Brain pericyte (primary cell): ENCODE measurements at regions not wholly inside any gene's neighbourhood (a gene's known extent, or its start where the extent isn't known, plus 50 kb on each side); places are given as distances from the start of the nearest gene placed in this dataset.
A peak's percentile ranks its signal among the peaks of the same experiment; 100 is the strongest.

Experiments
- DNase-seq: peaks from one replicate; pipeline ENCODE4 v3.0.0-alpha.2; 2012; ENCODE audit warnings: low read depth, low spot score

GRCh38 chr2:128534688-128535392 is 216.2 kb upstream of the HS6ST1 start:
- DNase-seq, result no peak

DNA sequence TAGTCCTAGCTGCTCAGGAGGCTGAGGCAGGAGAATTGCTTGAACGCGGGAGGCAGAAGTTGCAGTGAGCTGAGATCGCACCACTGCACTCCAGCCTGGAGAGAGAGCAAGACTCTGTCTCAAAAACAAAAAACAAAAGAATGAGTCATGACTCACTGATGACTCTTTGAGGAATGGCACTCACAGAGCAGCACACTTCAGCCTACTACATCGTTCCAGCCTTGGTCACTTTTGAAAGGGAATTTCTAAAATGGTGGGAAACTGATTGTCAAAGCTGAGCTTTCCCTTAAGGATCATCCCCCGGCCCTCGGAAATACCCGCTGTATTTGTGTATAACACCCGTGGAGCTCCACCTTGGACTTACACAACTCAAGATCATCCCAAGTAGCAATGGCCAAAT is 217.3 kb upstream of the HS6ST1 start:
- DNase-seq, result no peak

GRCh38 chr2:128536925-128537620 is 218.4 kb upstream of the HS6ST1 start:
- DNase-seq, result peak; percentile 99

DNA sequence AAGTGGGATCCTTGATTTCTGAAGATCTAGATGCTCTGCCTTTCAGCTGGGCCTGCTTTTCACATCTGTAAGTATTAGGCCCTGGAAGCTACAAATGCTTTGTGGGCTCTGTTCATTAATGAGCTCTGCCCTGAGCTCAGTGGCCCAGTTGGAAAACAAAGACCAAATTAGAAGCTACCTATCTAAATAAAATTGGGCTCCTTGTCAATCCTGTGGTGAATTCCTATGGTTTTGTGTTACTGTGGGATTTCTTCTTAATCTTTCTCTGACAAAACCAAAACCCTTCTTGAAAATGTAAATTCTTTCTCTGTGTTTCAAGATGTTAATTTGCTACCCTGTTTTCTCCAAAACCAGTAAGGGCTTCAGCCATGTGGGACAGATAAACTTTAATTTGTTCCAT is 219.0 kb upstream of the HS6ST1 start:
- no peak for DNase-seq

DNA sequence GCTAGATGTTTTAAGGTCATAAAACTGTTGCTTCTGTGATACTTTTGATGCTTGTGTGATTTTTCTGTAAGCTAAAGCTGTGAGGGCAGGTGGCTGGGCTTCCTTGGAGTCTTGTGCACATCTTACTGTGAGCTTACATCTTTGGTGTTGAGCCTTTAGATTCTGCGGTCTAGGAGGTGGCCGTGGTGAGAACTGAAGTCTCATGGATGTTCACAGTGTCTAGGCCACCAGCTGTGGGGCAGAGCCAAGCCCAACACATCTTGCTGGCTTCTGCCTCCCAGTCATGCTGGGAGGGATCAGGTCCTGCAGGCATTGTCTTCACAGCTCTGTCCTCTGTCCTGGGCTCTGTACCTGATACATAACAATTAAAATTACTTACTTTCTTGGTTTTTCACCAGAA is 219.7 kb upstream of the HS6ST1 start:
- peak; percentile 72 for DNase-seq

DNA sequence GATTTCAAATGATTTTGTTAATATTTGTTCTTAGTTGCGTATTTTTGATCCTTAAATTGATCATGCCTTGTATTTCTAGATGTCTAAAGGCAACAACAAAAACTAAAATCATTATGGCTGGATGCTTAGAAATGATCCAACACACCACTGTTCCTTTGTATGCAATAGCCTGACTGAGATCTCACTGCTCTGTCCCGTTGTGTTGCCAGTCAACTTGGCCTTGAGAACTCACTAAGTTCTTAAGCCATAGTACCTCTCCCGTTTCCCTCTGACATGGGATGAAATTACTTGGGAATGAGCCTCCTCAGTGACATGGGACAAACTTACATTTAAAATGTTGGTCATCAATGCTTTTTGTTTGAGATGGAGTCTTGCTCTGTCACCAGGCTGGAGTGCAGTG is 222.0 kb upstream of the HS6ST1 start:
- no peak for DNase-seq

GRCh38 chr2:128541448-128541847 is 222.8 kb upstream of the HS6ST1 start:
- no peak for DNase-seq

DNA sequence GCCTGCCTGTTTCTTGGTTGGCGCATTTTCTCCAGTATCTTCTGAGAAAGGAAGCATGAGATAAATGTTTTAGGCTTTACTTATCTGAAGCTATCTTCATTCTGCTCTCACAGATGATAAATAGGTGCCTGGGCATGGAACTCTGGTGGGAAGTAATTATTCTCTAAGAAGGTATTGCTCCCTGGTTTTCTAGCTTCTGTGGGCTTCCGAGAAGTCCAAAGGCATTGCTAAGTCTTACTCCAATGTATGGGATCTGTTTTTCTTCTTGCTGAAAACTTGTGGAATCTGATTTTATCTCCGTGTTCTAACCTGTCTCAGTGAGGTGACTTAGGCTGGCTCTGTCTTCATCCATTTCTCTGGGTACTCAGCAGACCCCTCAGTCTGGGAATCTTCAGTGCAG is 224.4 kb upstream of the HS6ST1 start:
- DNase-seq, result no peak

- DNase-seq, result no peak
These were observed 225.0 kb upstream of the HS6ST1 start for GRCh38 chr2:128543646-128544045.

DNA sequence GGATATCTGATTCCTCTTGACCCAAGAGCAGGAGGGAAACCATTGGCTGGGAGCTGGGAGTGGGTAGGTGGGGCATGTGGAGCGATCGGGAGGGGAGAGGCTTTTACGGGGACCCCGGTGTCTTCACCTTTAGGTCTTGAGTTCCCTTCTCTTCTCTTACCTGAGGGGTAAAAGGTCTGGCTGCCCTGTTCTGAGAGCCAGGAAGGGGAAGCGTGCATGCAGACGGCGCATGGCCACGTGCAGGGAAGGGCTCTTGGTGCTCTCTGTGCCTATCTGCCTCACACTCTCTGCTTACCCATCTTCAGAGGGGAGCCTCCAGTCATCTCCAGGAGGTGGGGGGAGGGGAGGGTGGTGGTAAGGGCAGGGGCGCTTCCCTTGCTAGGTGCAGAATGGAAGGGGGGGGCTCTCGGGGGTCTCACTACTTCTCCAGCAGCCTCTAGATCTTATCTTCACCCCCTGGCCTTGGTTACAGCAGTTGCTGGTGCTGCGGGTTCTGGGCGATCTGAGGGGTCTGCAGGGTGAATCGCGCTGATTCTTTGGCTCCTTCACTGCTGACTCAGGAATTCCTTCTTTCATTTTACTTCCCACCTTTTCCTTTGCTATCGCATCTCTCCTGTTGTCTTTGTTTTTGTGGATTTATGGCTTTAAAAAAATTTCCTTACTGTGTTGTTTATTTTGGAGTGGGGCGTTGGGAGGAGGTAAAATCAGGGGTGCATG is 225.8 kb upstream of the HS6ST1 start:
- DNase-seq, result no peak

DNA sequence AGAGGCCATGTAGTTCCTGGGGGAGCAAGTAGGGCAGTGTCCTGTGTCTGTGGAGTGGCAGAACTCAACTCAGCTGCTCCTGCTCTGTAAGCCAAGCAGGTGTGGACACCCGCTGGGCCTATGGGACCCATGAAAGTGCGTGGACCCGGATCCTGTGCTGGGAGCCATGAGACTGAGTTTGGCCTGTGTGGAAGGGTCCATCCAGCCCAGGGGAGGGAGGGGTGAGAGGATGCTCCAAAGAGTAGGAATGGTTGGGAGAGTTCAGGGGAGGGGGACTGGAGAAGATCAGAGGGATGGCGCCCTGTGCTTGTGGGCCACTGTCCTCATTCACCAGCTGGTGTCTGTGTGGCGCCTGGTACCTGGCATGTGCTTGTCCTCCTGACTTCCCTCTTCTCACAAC is 226.4 kb upstream of the HS6ST1 start:
- DNase-seq, result no peak

- DNase-seq, result no peak
These were observed 227.2 kb upstream of the HS6ST1 start for GRCh38 chr2:128545829-128546228.

DNA sequence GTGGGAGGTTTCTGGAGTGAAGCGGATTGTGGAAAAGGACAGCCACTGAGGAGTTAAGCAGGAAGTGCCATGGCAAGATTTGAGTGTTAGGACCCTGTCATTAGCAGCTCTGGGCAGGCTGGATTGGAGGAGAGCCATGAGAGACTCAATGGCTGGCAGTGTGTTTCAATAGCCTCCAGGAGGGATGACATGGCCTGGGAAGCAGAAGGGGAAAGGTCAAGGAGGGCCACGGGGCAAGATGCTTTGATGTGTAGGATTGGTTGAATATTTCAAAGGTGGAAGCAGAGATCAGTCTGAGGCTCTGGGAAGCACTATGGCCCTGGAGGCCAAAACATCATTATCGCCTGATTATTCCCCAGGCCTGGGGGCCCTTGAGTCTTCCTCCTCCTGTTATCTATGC is 229.0 kb upstream of the HS6ST1 start:
- DNase-seq, result no peak

DNA sequence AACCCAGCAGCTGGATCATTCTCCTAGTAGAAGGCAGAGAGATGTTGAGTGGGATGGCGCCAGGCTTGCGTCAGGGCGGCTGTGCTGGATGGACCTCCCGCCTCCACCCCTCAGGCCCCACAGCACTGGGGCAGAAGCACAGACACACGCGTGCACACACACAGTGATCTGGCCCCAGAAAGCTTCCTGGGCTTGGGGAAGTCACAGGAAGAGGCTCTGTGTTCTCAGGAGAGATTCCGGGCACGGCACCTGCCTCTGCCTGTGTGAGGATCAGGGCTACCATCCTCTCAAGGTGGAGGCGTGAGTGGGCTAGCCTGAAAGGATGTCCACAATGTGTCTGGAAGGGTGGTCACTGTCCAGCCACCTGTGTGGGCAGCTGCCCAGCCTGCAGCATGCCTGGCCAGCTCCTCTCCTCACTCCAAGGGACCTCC is 229.8 kb upstream of the HS6ST1 start:
- no peak for DNase-seq

- DNase-seq, result no peak
These were observed 230.4 kb upstream of the HS6ST1 start for GRCh38 chr2:128549094-128549493.

DNA sequence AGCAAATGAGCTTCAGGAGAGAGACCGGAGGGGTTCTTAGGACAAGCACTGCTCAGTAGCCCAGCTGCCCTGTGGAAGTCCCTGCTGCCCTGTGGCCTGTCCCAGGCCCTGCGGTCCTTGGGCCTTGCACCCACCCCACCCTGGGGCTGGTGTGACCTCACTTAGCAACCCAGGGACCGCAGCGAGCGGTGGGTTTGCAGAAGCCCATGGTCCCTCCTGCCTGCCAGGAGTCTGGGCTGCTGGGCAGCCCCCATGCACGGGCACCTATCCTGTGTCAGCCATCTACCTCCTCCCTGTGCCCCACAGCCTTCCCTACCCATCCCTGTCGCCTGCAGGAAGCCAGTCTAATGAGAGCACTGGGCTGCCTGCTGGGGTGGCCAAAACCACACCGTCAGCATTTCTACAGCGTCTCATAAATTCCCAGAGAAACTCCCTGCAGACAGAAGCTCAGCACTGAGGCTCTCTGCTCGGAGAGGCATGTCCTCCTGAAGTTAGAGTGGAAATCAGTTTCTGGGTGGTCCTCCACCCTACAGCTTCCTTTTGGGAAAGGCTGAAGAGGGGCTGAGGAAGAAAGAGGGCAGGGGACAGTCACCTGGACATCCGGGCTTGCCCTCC is 231.1 kb upstream of the HS6ST1 start:
- no peak for DNase-seq

DNA sequence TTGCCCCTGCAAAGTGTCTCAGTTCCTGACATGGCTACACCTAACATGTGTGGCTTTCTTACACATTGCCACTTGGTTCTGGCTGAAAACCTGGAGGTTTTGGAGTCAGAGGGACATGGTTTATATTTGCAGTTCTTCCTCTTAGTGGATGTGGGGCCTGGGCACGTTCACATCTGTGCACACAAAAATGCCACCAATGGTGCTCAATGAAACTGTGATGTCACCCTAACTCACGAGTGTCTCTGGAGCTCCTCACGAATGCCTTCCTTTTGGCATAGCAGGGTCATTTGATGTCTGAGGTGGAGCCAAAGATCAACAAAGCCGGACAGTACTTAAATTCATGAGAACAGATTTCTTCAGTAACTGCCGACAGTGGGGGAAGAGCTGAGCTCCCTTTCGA is 231.7 kb upstream of the HS6ST1 start:
- DNase-seq, result no peak

DNA sequence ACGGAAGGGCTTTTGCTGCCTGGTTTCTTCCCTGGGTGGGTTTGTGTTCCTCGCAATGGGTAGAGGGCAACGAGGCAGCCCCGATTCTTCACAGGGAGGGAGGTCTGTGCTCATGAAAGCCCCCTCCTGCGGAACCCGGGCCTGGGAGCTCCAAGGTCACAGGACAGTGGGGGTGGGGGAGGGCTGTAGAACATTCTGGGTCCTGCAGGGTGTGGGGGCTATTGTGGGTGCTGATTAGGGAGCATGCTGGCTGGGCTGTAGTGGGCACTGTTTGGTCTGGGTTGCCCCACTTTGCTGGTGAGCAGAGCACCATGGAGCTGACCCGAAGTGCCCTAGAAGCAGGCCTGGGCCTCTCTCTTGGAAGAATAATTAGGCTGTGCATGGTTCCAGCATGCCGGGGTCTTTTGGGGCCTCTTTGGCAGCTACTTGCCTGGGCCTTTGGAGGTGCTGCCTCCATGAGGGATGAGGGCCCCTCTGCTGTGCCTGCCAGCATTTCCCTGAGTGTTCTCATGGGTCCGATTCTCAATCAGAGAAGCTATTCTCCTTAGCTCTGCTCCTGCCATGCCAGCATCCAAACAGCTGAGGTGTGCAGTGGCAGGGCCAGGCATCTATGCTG is 232.2 kb upstream of the HS6ST1 start:
- no peak for DNase-seq

DNA sequence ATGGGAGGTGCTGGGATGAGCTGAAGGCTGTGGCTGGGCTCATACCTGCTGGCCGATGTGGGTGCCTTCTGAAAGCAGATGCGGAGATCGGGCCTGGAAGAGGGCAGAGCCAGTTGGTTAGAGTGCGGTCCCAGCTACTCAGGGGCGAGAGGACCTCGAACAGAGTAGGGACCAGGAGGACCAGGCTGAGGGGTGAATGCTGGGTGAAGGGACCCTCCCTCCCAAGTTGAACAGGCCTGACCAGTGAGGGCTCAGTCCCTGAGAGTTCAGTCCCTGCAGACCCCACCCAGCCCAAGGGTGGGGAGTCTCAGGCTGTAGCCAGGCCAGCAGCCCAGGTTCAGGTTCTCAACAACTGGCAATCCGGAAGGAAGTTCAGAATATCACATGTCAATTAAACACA is 232.8 kb upstream of the HS6ST1 start:
- no peak for DNase-seq

- DNase-seq, result no peak
These were observed 233.6 kb upstream of the HS6ST1 start for GRCh38 chr2:128552141-128552805.

- no peak for DNase-seq
These were observed 234.3 kb upstream of the HS6ST1 start for GRCh38 chr2:128552806-128553551.
